GM12864 (cell line): ENCODE measurements at regions not wholly inside any gene's neighbourhood (a gene's known extent, or its start where the extent isn't known, plus 50 kb on each side); places are given as distances from the start of the nearest gene placed in this dataset.

Experiments used
- DNase-seq: peaks from one replicate; pipeline ENCODE4 v3.0.0-alpha.2; 2011; ENCODE audit warnings: low read depth
- H3K4me3 ChIP-seq: 2 replicates; pipeline ENCODE4 v1.5.1; 2011; ENCODE audit warnings: mild to moderate bottlenecking, low read depth, low read length, control low read depth
- CTCF ChIP-seq: IDR thresholded peaks from 2 replicates; pipeline ENCODE4 v1.5.1; 2011; ENCODE audit warnings: low read depth, mild to moderate bottlenecking, moderate library complexity, low read length, control low read depth, inconsistent platforms; ENCODE audit errors: missing control alignments

- no peak for DNase-seq
These were observed 252.8 kb upstream of the GPR26 start for GRCh38 chr10:123413353-123413752.

GRCh38 chr10:123415523-123415922 lies 250.6 kb upstream of the GPR26 start:
- TF ChIP-seq CTCF: no peak
- no peak overlapping the region for H3K4me3 ChIP-seq
- DNase-seq: no peak

More at GRCh38 chr10:123413353-123413752, 252.8 kb upstream of the GPR26 start:
- no peak overlapping the region for H3K4me3 ChIP-seq
- peak; percentile 12 for TF ChIP-seq CTCF

GRCh38 chr10:123417414-123417813 lies 248.7 kb upstream of the GPR26 start:
- no peak for DNase-seq
- H3K4me3 ChIP-seq: no peak overlapping the region
- no peak for TF ChIP-seq CTCF

- H3K4me3 ChIP-seq: no peak overlapping the region
- TF ChIP-seq CTCF: no peak
- DNase-seq: no peak
These were observed 244.7 kb upstream of the GPR26 start for GRCh38 chr10:123421461-123421860.

GRCh38 chr10:123422261-123422660 lies 243.9 kb upstream of the GPR26 start:
- H3K4me3 ChIP-seq: no peak overlapping the region
- no peak for DNase-seq
- TF ChIP-seq CTCF: no peak

- H3K4me3 ChIP-seq: no peak overlapping the region
- TF ChIP-seq CTCF: no peak
- DNase-seq: no peak
These were observed 241.6 kb upstream of the GPR26 start for GRCh38 chr10:123424537-123424936.

GRCh38 chr10:123425680-123426079 lies 240.5 kb upstream of the GPR26 start:
- no peak for DNase-seq
- no peak for TF ChIP-seq CTCF
- H3K4me3 ChIP-seq: no peak overlapping the region
